ENCODE measurements at regions not wholly inside any gene's neighbourhood (a gene's known extent, or its start where the extent isn't known, plus 50 kb on each side); places are given as distances from the start of the nearest gene placed in this dataset.

DNA sequence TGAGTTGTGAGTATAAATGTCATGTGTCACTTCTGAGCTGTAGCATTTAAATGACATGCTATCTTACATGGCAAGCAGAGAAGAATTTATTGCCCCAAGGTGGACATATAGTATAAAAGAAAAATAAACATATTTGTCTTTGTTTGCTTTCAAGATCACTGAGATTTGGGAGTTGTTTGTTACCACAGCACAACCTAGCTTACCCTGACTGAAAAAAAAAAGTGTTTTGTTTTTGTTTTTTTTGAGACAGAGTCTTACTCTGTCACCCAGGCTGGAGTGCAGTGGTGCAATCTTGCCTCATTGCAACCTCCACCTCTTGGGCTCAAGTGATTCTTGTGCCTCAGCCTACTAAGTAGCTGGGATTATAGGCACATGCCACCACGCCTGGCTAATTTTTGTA, 596.5 kb downstream of the MED13L start (continued):
- TF ChIP-seq ZBTB33 (IDR thresholded peaks at IDR 0.05), result no peak

DNA sequence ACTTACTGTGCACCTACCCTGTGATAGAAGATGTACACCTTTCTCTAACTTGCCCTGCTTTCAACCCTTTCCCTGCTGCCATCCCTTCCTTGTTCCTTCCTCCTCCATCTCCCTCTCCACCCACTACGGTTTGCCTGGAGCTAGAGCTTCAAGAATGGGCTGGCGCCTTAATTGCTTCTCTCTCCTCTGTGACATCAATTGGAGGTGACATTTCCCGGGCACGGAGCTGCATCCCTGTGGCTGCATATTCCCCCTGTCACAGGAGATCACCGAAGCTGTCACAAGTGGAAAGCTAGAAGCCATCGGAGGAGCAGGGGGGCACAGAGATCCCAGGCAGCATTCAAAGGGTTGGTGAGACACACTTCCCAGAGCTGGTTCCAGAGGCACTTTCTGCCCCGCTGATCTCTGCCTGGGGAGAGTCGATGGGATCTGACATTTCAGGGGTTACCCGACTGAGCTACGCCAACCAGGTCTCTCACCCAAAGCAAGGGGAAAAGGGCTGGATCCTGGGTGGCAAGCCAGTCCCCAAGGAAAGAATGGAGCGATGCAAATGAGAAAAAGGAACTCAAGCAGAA, 604.9 kb downstream of the MED13L start:
- peaks cover 0 to 8% (median 0%) of the 10 kb centered on the region in 4 donors for H3K9me3 ChIP-seq (ENCODE audit: control insufficient read depth in 4 of 4, low read length in 3 of 4)
- no peaks in the 10 kb centered on the region for H3K4me1 ChIP-seq (ENCODE audit: control insufficient read depth in 4 of 4, insufficient read depth in 4 of 4, low read length in 3 of 4)
- H3K27me3 ChIP-seq (ENCODE audit: control insufficient read depth in 4 of 4, insufficient read depth in 4 of 4, low read length in 3 of 4), result peaks cover 0 to 4% (median 0%) of the 10 kb centered on the region in 4 donors
- no peak overlapping the region for H3K4me3 ChIP-seq (ENCODE audit: low read depth in 1 of 3, low read length in 3 of 3)
- H3K9ac ChIP-seq (ENCODE audit: low read depth in 1 of 2, low read length in 2 of 2), result no peak overlapping the region
- WGBS, result 88% methylated on average over 11 of the region's 11 CpGs
- no peak for TF ChIP-seq SP1 (IDR thresholded peaks at IDR 0.05)
- no peak for TF ChIP-seq HNF4A (conservative IDR thresholded peaks at IDR 0.05)
- TF ChIP-seq REST (IDR thresholded peaks at IDR 0.05), result no peak
- no peak for TF ChIP-seq FOXA1 (IDR thresholded peaks at IDR 0.05)
- no peak for TF ChIP-seq FOXA2 (IDR thresholded peaks at IDR 0.05)
- TF ChIP-seq EGR1 (IDR thresholded peaks at IDR 0.05; ENCODE audit: low read depth in 2 of 2), result no peak
- TF ChIP-seq, protein P1, sequence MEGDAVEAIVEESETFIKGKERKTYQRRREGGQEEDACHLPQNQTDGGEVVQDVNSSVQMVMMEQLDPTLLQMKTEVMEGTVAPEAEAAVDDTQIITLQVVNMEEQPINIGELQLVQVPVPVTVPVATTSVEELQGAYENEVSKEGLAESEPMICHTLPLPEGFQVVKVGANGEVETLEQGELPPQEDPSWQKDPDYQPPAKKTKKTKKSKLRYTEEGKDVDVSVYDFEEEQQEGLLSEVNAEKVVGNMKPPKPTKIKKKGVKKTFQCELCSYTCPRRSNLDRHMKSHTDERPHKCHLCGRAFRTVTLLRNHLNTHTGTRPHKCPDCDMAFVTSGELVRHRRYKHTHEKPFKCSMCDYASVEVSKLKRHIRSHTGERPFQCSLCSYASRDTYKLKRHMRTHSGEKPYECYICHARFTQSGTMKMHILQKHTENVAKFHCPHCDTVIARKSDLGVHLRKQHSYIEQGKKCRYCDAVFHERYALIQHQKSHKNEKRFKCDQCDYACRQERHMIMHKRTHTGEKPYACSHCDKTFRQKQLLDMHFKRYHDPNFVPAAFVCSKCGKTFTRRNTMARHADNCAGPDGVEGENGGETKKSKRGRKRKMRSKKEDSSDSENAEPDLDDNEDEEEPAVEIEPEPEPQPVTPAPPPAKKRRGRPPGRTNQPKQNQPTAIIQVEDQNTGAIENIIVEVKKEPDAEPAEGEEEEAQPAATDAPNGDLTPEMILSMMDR (IDR thresholded peaks at IDR 0.05; ENCODE audit: low read depth, low read length, missing input control), result no peak
- TF ChIP-seq RXRA (IDR thresholded peaks at IDR 0.05), result no peak
- TF ChIP-seq ZBTB33 (IDR thresholded peaks at IDR 0.05), result no peak
- no peak for DNase-seq (ENCODE audit: low spot score)
- H3K36me3 ChIP-seq (ENCODE audit: control insufficient read depth in 4 of 4, insufficient read depth in 3 of 4, low read depth in 1 of 4, low read length in 3 of 4), result no peaks in the 10 kb centered on the region
- no peak overlapping the region for H3K27ac ChIP-seq (ENCODE audit: low read depth in 1 of 2, low read length in 2 of 2)

DNA sequence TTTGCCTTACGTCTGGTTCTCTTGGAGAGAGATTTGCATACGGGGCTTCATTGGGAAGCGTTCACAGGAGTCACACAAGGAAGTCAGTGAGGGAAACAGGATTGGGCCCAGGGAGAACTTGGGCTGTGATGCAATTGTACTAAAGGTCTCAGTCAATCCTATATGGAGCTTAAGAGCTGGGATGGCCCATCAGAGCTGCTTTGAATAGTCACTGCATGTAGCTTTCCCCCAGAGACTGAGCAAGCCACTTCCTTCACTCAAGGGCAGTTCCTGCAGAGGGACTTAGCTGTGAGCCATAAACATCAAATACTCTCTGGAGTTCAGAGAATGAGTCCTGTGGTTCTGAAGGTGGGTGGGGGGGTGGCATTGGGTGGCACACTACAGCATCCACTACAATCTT, 605.4 kb downstream of the MED13L start:
- DNase-seq (ENCODE audit: low spot score), result no peak
- WGBS, result 88% methylated on average over 3 of the region's 3 CpGs
- Histone ChIP-seq H3K9ac (ENCODE audit: low read depth in 1 of 2, low read length in 2 of 2) (no peak overlapping the region), H3K4me1 (ENCODE audit: control insufficient read depth in 4 of 4, insufficient read depth in 4 of 4, low read length in 3 of 4) (no peaks in the 10 kb centered on the region), H3K27ac (ENCODE audit: low read depth in 1 of 2, low read length in 2 of 2) (no peak overlapping the region), H3K36me3 (ENCODE audit: control insufficient read depth in 4 of 4, insufficient read depth in 3 of 4, low read depth in 1 of 4, low read length in 3 of 4) (no peaks in the 10 kb centered on the region), H3K4me3 (ENCODE audit: low read depth in 1 of 3, low read length in 3 of 3) (no peak overlapping the region), H3K27me3 (ENCODE audit: control insufficient read depth in 4 of 4, insufficient read depth in 4 of 4, low read length in 3 of 4) (peaks cover 0 to 4% (median 0%) of the 10 kb centered on the region in 4 donors), H3K9me3 (ENCODE audit: control insufficient read depth in 4 of 4, low read length in 3 of 4) (peaks cover 0 to 8% (median 0%) of the 10 kb centered on the region in 4 donors)
- TF ChIP-seq ATF3 (IDR thresholded peaks at IDR 0.05) (no peak), TAF1 (conservative IDR thresholded peaks at IDR 0.05) (no peak), GABPA (IDR thresholded peaks at IDR 0.05 in 1 of 2, conservative IDR thresholded peaks at IDR 0.05 in 1 of 2) (no peak), RAD21 (IDR thresholded peaks at IDR 0.05) (no peak)

Data from liver (tissue), 8 donors.